ENCODE measurements at regions not wholly inside any gene's neighbourhood (a gene's known extent, or its start where the extent isn't known, plus 50 kb on each side); places are given as distances from the start of the nearest gene placed in this dataset.

DNA sequence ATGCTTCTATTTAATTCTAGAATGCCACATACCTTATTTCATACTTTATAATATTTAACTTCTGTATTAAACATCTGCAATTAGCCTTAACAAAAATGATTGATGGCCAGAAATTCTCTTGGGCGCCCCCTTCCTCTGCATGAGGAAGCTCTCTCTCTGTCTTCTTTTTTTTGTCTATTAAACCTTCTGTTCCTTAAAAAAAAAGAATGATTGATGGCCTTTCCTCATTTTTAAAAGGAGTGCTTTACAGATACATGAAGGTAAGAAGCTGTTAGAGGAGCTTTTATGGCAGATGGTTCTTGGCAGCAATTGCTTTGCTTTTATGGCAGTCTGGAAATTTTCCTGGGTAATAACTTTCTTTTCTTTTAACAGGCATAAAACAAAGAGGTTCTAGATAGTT lies 526.9 kb downstream of the SLC4A3 start:
- TF ChIP-seq, protein P1, sequence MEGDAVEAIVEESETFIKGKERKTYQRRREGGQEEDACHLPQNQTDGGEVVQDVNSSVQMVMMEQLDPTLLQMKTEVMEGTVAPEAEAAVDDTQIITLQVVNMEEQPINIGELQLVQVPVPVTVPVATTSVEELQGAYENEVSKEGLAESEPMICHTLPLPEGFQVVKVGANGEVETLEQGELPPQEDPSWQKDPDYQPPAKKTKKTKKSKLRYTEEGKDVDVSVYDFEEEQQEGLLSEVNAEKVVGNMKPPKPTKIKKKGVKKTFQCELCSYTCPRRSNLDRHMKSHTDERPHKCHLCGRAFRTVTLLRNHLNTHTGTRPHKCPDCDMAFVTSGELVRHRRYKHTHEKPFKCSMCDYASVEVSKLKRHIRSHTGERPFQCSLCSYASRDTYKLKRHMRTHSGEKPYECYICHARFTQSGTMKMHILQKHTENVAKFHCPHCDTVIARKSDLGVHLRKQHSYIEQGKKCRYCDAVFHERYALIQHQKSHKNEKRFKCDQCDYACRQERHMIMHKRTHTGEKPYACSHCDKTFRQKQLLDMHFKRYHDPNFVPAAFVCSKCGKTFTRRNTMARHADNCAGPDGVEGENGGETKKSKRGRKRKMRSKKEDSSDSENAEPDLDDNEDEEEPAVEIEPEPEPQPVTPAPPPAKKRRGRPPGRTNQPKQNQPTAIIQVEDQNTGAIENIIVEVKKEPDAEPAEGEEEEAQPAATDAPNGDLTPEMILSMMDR (IDR thresholded peaks at IDR 0.05 in 4 of 5, conservative IDR thresholded peaks at IDR 0.05 in 1 of 5), result no peak
- no peak for TF ChIP-seq POLR2A (IDR thresholded peaks at IDR 0.05)

All from gastrocnemius medialis (tissue), 4 donors.